ENCODE measurements at regions not wholly inside any gene's neighbourhood (a gene's known extent, or its start where the extent isn't known, plus 50 kb on each side); places are given as distances from the start of the nearest gene placed in this dataset.

DNA sequence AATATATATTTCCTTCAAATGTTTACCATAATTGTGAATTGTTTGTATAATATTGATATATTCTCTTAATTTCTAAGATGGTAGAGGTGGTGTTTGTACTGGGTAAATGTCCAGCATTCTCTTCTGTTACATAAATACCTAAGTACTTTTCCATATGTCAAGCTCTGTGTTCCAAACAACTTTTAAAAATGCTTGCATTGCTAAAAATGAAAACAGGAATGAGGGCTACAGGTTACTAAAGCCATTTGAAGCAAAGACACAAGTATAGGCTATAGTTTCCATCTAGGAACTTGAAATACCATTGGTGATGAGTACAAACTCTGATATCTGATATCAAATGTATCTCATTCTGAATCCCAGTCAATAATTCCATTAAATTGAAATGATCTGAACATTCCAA lies 233.6 kb upstream of the SORCS1 start:
- no peak for DNase-seq

DNA sequence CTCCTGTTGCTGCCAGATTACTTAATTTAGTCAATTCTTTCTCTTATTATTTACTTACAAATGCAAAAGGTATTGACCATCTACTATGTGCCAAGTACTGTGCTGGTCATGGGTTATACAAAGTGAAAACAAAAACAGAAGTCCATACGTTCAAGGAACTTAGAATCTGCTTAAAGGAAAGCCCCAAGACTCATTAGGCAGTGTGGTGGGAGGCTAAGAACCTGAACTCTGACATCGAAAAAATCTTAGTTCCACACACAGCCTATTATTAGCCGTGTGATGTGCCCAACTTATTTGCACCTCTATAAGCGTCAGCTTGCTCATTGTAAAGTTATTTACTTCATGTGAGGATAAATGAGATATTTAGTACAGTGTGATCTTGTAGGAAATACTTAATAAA lies 227.4 kb upstream of the SORCS1 start:
- DNase-seq: no peak

DNA sequence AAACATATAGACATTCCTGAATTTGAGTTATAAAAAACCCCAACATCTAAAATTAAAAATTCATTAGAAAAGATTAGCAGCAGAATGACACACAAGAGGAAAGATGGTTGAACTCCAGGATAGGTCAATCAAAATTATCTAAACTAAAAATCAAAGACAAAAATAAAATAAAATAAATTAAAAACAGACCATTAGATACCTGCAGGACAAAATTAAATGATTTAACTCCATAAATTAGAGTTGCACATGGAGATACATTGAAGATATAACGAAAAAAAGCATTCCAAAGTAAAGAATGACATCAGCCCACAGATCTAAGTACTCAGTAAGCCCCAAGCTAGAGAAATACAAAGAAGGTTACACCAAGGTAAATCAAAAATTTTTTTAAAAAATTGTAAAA lies 226.1 kb upstream of the SORCS1 start:
- DNase-seq: no peak

DNA sequence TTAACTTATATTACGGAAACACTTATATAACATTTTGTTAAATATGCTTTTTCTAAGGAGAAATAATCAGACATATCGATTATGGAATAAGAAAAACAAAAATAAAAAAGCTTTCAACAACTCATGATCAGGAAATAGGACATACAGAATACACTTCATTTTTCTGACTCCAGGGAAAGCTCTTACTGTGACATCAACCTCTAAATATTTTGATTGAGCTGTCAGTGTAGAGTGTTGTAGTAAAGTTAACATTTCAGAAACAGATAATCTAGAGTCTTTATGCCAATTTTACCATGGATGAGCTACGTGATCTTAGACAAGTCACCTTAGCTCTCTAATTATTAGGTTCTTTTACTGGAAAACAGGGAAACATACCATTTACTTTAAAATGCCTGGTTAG lies 218.9 kb upstream of the SORCS1 start:
- DNase-seq: no peak

DNA sequence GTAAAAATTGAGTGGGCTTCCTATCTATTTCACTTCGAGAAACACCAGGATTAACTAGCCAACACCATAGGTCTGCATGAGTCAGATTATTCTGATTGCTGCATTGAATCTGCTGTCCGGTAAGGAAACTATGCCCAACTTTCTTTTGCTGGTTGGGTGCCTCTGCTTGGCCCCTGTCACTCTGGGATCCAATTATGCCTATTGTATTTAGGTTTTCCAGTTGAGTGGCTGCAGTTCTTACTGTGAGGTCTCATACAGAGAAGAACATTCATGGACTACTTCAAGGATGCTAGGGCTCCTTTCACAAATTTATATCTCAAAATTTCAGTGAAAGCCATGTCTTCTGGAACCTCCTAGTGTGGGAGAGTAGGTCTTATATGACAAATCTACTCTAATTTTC lies 215.1 kb upstream of the SORCS1 start:
- DNase-seq: no peak

DNA sequence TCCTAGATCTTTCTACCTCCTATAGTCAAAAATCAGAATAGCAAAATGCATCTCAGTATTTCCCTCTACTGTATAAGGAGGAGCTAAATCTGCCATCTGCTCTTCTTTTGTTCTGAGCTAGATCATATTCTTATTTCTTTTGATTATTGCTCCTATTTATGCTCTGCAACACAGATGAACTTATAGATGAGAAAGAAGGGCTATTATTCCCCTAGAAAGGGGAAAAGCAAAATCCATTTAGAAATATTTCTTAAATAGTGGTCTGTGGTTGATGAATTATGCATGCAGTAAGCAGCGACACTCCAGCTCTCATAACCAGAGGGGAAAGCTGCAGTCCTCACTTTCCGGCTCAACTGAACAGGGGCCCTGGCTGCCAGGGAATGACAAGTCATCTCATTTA lies 207.3 kb upstream of the SORCS1 start:
- DNase-seq: no peak

DNA sequence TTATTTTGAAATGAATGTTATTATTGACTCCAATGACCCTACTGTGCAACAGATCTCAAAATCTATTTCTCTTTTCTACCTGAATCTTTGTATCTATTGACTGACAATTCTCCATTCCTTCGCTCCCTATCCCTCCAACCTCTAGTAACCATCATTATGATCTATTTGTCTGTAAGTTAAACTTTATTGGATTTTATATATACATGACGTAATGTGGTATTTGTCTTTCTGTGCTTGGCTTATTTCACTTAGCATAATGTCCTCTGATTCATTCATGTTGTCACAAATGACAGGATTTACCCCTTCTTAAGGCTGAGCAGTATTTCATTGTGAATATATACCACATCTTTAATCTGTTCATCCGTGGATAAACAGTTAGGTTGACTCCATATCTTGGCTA lies 200.4 kb upstream of the SORCS1 start:
- no peak for DNase-seq

DNA sequence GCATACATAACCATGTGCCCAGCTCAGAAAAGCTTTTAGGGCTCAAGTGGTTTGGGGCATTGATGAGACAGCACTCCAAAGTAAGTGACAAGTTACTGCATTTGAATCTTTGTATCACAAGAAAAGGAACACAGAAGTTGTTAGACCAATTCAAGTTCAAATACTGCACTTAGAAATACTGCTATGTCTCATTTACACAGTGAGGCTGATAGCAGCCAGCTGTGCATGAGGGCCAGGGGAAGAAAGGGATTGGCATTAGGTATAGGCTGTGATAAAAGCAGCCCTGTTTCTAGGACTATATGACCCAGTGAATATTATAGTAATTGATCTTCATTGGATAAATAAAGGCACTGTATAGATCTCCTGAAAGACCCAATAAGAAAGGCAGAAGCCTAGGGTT lies 197.8 kb upstream of the SORCS1 start:
- no peak for DNase-seq

DNA sequence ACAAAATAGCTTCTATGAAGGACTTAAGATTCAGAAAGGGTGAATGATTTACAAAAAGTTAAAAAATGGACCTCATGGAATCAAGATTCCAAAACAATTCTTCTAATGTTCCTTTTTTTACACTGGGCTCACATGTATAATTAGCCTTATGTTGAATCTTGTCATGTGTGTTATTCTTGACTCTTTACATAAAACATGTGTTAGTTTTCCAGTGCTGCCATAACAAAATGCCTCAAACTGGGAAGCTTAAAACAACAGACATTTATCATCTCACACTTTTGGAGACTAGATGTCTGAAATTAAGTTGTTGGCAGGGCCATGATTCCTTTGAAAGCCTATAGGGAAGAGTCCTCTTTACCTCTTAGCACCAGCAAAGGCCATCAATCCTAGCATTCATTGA lies 192.5 kb upstream of the SORCS1 start:
- no peak for DNase-seq

DNA sequence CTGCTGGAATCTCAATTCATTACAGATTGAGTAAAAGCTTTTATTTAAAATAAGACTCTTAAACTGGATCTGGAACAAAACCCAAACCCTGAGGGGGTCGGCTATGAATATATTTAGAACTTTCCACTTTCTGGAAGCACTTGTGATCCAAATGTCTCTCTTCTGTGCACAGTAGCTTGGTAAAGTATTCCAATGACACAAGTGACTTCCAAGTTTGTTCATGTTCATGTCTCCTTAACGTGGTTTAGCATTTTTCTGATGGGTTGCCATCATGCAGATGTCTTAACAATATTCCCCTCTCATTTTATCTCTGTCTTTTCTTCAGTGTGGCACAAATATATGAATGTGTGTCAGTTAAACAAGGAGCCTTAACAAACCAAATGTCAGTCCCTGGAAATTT lies 191.9 kb upstream of the SORCS1 start:
- no peak for DNase-seq

DNA sequence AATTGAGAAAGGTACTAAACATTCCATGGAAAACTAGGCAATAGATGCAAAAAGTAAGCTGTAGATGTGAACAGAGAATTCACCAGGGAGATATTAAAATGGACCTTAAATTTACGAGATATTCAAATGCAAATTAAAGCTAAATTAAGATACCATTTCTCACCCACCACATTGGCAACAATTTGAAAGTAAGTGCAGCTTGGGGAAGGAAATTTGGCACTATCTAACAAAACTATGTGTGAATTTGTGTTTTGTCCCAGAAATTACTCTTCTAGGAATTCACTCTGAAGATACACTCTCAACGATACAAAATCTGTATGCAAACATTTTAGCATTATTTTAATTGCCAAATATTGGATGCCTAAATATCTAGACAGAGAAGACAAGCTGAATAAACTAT lies 178.2 kb upstream of the SORCS1 start:
- DNase-seq: no peak

DNA sequence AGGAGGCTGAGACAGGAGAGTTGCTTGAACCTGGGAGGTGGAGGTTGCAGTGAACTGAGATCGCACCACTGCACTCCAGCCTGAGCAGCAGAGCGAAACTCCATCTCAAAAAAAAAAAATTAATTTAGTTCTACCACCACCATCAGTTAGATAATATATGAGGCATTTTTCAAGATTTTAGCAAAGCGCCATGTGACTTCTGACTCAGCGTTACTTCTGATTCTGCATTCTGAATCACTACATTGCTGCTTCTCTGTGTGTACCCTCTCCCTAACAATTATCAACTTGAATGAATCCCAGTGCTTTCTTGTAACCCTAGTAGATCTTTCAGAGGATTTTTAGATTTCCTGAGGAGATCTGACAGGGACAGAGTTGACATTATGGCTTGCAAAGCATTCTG lies 176.8 kb upstream of the SORCS1 start:
- DNase-seq: no peak

DNA sequence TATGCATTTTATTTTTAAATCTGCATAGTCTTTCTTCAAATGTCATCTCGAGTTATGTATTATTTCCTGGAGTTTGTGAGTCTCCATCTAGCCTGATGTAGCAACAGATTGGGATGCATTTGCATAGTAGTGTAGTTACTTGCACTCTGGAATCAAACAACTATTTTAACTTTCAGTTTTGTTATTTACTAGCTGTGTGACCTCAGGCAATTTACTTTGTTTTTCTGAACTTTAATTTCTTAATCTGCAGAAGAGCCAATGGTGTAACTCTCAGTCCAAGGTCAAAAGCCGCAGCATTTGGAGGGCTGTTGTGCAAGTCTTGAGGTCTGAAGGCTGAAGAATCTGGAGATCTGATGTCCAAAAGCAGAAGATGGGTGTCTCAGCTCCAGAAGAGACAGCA lies 175.8 kb upstream of the SORCS1 start:
- no peak for DNase-seq

DNA sequence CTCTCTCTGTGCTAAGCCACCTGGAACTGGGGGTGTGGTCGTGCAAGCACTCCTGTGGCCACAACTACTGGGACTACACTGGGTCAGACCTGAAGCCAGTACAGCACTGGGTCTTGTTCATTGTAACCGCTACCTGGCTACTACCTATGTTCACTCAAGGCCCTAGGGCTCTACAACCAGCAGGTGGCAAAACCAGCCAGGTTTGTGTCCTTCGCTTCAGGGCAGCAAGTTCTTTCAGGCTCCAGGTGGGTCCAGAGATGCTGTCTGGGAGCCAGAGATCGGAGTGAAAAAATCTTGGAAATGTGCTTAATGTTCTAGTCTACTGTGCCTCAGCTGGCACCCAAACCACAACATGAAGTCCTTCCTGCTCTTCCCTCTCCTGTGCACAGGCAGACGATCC lies 171.6 kb upstream of the SORCS1 start:
- no peak for DNase-seq

DNA sequence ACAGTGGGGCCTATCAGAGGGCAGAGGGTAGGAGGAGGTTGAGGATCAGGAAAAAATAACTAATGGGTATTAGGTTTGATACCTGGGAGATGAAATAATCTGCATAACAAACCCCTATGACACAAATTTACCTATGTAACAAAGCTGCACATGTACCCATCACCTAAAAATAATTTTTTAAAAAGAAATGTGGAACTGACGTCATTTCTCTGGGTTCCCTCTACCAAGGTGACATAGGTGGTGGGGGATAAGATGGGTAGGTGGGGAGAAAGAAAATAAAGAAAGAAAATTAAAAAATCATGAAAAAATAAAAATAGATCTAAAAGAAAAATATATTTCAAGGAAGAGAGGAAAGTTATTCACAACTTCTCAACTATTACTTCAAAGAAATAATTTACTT lies 153.1 kb upstream of the SORCS1 start:
- DNase-seq: no peak

DNA sequence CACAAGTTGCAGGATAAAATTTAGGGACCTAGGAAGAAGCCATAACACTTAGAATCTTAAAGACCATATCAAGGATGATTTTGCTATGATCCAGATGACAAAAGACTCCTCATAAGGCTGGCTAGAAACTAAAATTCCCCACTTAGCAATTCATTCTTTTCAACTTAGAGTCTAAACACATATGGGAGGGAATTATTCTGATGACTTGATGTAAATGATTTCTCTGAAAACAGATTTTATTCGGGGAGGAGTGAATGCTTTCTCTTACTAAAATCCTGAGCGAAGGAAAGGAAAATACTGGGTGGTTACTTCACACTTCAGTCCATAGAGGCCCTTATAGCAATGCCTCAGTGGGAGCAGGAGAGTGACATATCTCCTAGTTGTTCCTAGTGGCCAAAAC lies 138.7 kb upstream of the SORCS1 start:
- DNase-seq: no peak

DNA sequence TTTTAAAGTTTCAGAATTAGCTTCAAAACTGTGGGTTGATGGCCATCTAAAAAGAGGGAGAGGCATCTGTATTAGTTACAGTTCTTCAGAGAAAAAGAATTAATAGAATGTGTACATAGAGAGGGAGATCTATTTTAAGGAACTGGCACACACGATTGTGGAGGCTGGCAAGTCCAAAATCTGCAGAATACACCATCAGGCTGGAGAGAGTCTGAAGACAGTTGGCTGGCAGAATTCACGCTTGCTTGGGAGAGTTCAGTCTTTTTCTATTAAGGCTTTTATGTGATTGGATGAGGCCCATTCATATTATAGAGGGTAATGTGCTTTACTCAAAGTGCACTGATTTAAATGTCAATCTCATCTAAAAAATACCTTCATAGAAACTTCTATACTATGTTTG lies 135.1 kb upstream of the SORCS1 start:
- DNase-seq: no peak

DNA sequence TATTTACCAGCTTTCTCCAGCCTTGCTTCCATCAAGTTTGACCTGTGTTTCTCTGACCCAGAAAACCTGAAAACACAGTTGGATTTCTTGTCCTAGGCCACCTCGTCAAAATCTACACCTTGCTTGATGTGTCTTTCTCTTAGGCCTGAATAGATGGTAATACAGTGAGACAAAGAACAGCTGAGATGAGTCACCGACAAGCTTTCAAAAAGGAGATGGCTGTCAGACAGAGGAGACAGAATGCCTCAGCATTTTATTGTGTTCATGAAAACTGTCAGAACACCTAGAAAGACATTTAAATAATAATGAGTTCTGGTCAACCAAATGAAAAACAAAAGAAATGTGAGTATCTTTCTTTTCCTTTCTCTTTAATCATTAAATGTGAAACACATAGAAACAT lies 119.7 kb upstream of the SORCS1 start:
- no peak for DNase-seq

DNA sequence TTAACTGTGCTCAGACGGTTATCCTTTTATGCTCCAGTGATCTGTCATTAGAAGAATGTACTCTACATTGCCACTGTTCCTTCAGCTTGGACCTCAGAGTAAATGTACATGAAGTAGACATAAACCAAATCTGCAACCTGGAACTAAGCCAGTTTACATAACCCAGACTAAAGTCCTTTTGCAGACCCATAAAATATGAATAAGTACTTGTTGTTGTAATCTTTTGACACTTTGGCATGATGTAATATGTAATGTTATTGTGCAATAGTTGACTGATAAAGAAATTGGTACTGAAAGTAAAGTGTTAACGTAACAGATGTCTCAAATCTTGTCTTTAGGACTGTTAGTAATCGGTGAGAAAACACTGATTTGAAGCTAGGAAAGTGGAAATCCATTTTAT lies 115.8 kb upstream of the SORCS1 start:
- no peak for DNase-seq

DNA sequence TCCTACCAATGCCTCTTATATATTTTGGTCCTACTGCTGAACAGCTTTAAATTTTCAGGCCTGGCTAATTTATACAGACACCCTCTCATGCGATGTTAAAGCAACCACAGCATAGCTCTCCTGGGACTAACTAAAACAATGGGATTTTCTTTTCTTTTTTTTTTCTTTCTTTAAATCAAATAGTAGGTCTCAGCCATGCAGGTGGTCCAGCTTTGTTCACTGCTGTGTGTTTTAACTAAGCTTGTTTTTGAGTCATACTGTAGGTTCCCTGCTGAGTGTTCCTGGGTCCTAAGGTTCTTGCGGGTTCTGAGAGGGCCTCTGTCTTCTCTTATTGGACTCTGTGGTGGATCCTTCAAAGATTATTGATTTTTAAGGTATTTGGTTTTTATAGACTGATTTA lies 113.1 kb upstream of the SORCS1 start:
- no peak for DNase-seq

DNA sequence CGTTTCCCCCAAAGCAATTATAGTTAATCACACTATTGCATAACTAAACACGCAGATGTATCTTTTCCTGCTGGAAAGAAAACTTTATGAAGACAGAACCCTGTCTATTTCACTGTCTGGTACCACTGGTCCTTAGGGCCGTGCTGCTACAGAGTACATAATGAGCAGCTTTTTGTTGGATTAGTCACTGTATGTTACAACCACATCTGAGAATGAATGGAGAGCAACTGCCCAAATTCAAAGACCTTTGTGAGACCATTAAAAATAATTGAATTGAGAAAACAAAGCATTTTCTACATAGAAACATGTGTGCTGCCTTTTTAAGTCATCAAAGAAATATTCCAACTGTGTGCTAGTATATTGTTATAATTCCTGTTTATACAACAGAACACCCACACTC lies 111.3 kb upstream of the SORCS1 start:
- DNase-seq: no peak

DNA sequence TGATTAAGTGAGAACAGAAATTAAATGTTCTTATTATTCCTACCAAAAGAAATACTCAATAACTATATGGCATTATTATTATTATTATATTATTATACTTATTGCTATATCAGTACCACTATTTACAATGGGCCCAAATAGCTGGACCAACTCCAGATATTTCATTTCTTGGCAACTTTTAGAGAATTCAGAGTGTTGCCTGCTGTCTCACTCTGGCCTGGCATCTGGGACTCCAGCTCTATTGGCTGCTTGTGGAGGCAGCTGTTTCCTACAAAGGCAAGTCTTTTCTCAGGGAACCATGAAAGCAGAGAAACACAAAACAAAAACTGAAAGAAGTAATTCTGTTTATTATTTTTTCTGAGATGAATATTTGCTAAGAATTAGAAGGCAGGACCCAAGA lies 105.1 kb upstream of the SORCS1 start:
- no peak for DNase-seq

DNA sequence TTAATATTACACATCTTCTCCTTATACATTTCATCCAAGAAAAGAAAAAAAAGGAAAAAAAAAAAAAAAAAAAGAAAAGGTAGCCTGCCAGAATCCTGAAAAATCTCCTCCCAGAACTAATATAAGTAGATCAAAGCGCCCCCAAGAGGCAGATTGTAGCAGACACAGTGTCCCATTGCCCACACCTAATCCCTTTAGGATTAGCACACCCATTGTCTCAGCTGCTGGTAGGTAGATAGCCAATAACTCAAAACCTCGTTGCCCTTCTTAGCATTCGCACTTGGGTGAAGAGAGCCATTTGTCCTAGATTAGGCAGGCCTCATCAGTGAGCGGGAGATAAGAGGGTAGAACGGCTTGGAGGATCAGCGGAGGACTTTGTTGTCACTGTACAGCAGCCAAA lies 100.2 kb upstream of the SORCS1 start:
- peak; percentile 4 for DNase-seq

DNA sequence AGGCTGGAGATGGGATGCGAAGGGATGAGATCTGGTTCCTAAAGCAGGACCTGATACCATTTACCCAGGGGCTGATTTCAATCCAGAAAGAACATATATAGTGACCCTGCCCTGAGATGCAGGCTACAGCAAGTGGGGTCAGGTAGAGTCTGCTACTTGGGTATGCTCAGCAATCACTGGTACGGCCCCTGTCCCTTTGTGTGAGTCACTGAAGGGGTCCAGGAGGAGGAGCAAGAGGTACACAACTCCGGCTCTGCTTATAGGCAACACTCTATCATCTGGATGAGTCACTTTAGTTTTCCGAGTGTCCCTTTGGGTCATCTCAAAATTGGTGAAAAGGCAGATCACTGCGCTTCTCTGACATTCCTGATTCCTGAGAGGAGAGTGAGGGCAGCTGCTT lies 79.6 kb upstream of the SORCS1 start:
- DNase-seq: no peak

DNA sequence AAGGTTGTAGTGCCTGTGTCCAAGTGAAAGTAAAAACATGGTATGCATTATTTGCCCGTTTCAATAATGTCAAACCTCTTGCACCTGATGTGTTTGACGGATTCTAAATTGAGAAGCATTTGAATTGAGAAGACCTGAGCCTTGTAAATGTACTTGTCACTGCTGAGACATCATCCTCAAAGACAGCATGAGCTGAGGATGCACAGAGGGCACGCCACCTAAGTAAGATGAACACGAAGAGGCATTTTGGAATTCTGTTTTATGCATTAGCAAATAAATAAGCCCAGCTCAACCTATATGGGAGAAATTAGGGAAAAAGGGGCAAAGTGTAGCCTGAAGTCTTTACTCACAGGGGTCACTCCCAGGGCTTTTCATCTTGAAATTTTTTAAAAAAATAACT lies 73.8 kb upstream of the SORCS1 start:
- DNase-seq: no peak

DNA sequence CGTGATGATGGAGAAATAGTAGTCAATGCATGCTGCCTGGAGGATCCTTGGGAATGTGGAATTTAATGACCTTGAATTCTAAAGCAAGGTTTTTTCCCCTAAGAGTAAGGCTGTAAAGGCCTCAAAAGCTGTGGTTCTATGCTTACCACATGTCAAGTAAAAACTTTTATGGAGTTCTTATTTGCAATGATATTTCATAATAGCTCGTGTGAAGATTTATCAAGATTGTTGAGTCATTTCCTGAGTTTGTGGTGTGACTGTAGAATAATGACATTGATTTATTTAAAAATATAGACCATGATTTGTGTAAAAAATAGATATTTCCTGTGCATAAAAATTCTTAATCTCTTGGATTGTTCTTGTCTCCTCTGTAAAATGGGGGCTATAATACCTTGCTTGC lies 67.5 kb upstream of the SORCS1 start:
- DNase-seq: peak; percentile 67

DNA sequence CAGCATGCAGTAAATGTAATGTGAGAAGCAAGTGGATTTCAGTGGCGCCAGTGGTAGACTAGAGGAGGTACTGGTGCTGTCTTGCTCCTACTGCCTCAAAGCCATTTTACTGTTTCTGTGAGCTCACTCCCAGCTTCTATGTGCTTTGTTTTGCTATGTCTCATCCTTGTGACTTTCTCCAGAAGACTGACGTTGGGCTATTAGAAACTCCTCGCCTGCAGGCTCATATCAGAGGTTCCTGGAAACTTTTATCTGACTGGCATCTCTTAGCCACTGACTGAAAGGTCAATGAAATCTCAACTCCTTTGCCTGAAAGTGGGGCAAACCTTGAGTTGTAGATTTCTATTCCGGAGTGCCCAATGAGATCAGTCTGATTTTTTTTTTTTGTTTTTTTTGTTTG lies 66.4 kb upstream of the SORCS1 start:
- DNase-seq: no peak

Measured in hematopoietic multipotent progenitor cell treated with erythropoietin and hydrocortisone succinate and interleukin-3 and kit ligand, for 4 days (in vitro differentiated cells).